ENCODE measurements at regions not wholly inside any gene's neighbourhood (a gene's known extent, or its start where the extent isn't known, plus 50 kb on each side); places are given as distances from the start of the nearest gene placed in this dataset.

- TF ChIP-seq CTCF (IDR thresholded peaks at IDR 0.05; ENCODE audit: control insufficient read depth, insufficient read depth, low read depth, low read length, missing control alignments) = no peak
- no peak overlapping the region for H3K4me3 ChIP-seq (ENCODE audit: control insufficient read depth, low read depth, low read length)
- no peak for DNase-seq (ENCODE audit: low read depth)
Measured at GRCh38 chr1:222021129-222021528, 279.2 kb upstream of the DUSP10 start.

GRCh38 chr1:222020553-222020952, 278.7 kb upstream of the DUSP10 start:
- no peak for DNase-seq (ENCODE audit: low read depth)
- no peak for TF ChIP-seq CTCF (IDR thresholded peaks at IDR 0.05; ENCODE audit: control insufficient read depth, insufficient read depth, low read depth, low read length, missing control alignments)
- no peak overlapping the region for H3K4me3 ChIP-seq (ENCODE audit: control insufficient read depth, low read depth, low read length)

GRCh38 chr1:222019029-222019428, 277.1 kb upstream of the DUSP10 start:
- no peak for DNase-seq (ENCODE audit: low read depth)
- H3K4me3 ChIP-seq (ENCODE audit: control insufficient read depth, low read depth, low read length) = no peak overlapping the region
- no peak for TF ChIP-seq CTCF (IDR thresholded peaks at IDR 0.05; ENCODE audit: control insufficient read depth, insufficient read depth, low read depth, low read length, missing control alignments)

- DNase-seq (ENCODE audit: low read depth) = no peak
- H3K4me3 ChIP-seq (ENCODE audit: control insufficient read depth, low read depth, low read length) = no peak overlapping the region
- no peak for TF ChIP-seq CTCF (IDR thresholded peaks at IDR 0.05; ENCODE audit: control insufficient read depth, insufficient read depth, low read depth, low read length, missing control alignments)
Measured at GRCh38 chr1:222018041-222018440, 276.2 kb upstream of the DUSP10 start.

- no peak overlapping the region for H3K4me3 ChIP-seq (ENCODE audit: control insufficient read depth, low read depth, low read length)
- TF ChIP-seq CTCF (IDR thresholded peaks at IDR 0.05; ENCODE audit: control insufficient read depth, insufficient read depth, low read depth, low read length, missing control alignments) = no peak
- DNase-seq (ENCODE audit: low read depth) = no peak
Measured at GRCh38 chr1:222015686-222016085, 273.8 kb upstream of the DUSP10 start.

GRCh38 chr1:222014001-222014400, 272.1 kb upstream of the DUSP10 start:
- TF ChIP-seq CTCF (IDR thresholded peaks at IDR 0.05; ENCODE audit: control insufficient read depth, insufficient read depth, low read depth, low read length, missing control alignments) = no peak
- H3K4me3 ChIP-seq (ENCODE audit: control insufficient read depth, low read depth, low read length) = no peak overlapping the region
- no peak for DNase-seq (ENCODE audit: low read depth)

GRCh38 chr1:222012816-222013215, 270.9 kb upstream of the DUSP10 start:
- no peak for DNase-seq (ENCODE audit: low read depth)

More at GRCh38 chr1:222012816-222013215, 270.9 kb upstream of the DUSP10 start:
- no peak for TF ChIP-seq CTCF (IDR thresholded peaks at IDR 0.05; ENCODE audit: control insufficient read depth, insufficient read depth, low read depth, low read length, missing control alignments)
- no peak overlapping the region for H3K4me3 ChIP-seq (ENCODE audit: control insufficient read depth, low read depth, low read length)

Data from AG09309 (cell line).